ENCODE measurements at regions not wholly inside any gene's neighbourhood (a gene's known extent, or its start where the extent isn't known, plus 50 kb on each side); places are given as distances from the start of the nearest gene placed in this dataset.

GRCh38 chr9:7245976-7246580, 488.3 kb downstream of the KDM4C start:
- FAIRE-seq, result no peak
- no peak for DNase-seq (ENCODE audit: low spot score)

- DNase-seq (ENCODE audit: low spot score) (no peak), FAIRE-seq (no peak)
Observed at GRCh38 chr9:7243838-7244237, 486.1 kb downstream of the KDM4C start.

DNA sequence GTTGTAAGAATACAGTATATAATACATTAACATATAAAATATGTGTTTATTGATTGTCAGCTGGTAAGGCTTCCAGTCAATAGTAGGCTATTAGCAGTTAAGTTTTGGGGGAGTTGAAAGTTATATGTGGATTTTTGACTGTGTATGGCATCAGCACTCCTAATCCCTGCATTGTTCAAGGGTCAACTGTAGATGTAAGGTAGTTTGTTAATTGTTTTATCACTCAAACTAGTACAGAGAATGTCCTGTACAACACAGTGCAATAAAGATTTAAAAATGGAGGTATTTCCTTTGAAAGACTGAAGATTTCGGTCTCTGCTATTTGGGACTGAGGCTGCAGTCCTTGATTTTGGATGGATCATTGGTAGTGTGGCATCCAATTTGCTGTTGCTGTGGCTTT, 484.4 kb downstream of the KDM4C start:
- no peak for DNase-seq (ENCODE audit: low spot score)
- FAIRE-seq, result no peak

DNA sequence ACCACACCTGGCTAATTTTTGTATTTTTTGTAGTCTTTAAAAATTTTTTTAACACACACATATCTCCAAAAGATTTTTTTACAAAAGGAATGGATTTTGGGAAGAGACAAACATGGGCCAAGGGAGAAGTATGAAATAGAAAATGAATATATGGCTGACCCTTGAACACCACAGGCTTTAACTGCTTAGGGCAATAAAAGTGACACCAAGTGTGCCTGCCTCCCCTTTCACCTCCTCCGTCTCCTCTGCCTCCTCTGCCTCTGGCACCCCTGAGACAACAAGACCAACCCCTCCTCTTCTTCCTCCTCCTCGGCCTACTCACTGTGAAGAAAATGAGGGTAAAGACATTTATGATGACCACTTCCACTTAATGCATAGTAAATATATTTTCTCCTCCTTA, 483.9 kb downstream of the KDM4C start:
- FAIRE-seq (no peak), DNase-seq (ENCODE audit: low spot score) (no peak)

DNA sequence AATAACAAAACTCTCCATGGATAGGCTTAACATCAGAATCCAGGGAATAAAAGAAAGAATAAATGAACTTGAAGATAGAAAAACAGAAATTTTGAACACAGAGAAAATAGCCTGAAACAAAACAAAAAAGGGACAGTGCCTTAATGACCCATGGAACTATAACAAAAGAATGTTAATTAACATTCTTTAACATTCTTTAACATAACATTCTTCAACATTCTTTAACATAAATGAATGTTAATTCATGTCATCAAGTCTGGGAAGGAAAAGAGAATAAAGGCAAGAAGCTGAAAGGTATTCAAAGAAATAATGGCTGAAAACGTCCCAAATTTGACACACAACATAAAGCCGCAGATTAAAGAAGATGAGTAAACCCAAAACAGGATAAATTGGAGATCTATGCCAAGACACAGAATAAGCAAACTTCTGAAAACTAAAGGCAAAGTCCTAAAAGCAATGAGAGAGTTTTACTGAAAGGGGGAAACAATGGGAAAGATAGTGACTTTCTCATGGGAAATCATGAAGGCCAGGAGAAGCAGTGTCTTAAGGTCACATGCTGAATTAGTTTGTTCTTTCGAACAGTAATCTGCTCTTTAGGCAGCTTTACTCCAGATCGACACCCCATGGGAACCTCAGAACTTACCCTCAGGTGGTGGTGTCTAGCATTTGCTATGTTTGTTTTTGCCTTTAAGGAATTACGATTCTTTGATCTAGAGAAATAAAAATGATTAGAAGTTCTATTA, 483.0 kb downstream of the KDM4C start:
- DNase-seq (ENCODE audit: low spot score), result no peak
- FAIRE-seq, result no peak

DNA sequence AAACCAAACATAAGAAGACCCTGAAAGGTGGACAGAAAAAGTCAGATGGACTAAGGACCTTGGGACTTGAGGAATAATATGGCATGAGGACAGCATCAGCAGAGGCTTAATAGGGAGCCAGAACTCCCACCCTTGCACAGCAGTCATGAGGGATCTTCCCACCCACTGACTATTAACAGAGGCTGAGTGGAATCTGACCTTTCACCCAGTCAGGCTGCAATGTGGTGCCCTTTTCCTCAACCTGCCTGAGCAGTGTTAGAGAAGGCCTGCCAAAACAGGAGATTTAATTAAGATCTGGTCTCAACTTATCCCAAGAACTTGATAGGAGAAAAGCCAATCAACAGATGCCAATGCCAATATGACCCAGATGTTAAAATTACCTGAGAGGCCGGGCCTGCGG, 481.9 kb downstream of the KDM4C start:
- FAIRE-seq, result no peak
- DNase-seq (ENCODE audit: low spot score), result no peak

GRCh38 chr9:7238247-7238637, 480.5 kb downstream of the KDM4C start:
- DNase-seq (ENCODE audit: low spot score) (no peak), FAIRE-seq (no peak)

- no peak for DNase-seq (ENCODE audit: low spot score)
- no peak for FAIRE-seq
Observed at GRCh38 chr9:7237473-7238246, 479.9 kb downstream of the KDM4C start.

DNA sequence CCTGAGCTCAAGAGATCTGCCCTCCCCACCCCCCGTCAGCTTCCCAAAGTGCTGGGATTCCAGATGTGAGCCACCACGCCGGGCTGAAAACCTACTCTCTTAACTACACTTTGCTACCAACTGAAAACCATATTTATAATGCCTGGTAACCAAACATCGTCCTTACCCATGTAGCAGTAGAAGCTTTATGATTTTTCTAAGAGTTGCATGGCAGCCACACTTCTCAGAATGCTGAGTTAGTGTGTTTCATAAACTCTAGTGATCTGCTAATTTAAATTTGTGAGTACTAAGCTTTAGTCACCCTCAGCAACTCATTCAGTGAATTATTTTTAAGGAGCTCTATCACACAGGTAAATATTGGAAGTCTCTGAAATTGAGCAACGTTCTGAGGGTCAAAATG, 478.4 kb downstream of the KDM4C start:
- DNase-seq (ENCODE audit: low spot score), result no peak
- no peak for FAIRE-seq

GRCh38 chr9:7234144-7234543, 476.4 kb downstream of the KDM4C start:
- no peak for DNase-seq (ENCODE audit: low spot score)
- no peak for FAIRE-seq

DNA sequence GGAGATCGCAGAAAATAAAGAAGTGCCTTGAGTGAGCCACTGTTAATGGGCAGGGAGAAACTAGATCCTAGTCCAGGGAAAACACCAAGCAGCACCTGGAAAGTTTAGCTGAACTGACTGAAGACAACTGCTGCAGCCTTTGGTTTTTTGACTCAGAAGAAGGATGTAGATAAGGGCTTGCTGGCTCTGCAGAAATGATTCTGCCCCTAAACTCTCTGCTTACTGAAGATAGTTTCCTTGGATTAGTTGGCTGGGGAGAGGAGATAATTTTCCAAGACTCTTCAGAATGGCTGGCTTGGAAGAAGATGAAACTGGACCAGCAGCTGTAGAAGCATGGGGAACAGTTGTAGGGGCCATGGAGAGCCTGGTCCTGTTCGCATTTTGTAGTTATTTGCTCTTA, 471.8 kb downstream of the KDM4C start:
- DNase-seq (ENCODE audit: low spot score) (no peak), FAIRE-seq (no peak)

GRCh38 chr9:7228726-7229125, 471.0 kb downstream of the KDM4C start:
- FAIRE-seq (no peak), DNase-seq (ENCODE audit: low spot score) (no peak)

- FAIRE-seq (no peak), DNase-seq (ENCODE audit: low spot score) (no peak)
Observed at GRCh38 chr9:7227951-7228350, 470.2 kb downstream of the KDM4C start.

DNA sequence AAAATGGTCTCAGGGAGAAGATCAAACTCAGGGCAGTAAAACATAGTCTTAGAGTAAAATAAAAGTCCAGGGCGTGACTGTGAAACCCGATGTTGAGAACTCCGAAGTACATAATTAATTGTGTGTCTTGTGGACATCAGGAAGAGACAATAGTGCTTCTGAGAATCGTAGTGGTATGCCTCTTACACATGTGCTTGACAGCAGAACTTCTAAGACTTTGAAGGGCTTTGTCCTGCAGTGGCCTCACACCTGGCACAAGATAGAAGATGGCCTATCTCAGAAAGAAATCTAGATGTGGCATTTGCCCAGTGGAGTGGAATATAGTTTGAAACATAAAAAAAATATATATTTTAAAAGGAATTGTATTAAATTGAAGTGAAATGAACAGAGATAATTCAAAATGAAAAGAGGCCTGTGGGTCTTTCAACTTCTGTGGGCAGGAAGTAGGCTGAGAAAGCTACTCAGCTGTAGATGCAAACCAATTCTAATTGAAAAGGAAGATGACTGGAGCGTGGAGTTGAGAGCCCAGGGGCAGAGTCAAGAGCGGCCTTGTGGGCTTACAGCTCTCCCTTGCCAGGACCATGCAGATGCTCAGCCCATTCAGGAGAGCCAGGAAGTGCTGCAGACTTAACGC, 468.4 kb downstream of the KDM4C start:
- FAIRE-seq, result no peak
- no peak for DNase-seq (ENCODE audit: low spot score)
